Karpas-422 (cell line): ENCODE measurements at regions not wholly inside any gene's neighbourhood (a gene's known extent, or its start where the extent isn't known, plus 50 kb on each side); places are given as distances from the start of the nearest gene placed in this dataset.
"Not testable (repeated sequence)": the region's sequence is repeated elsewhere in the genome, so short reads cannot be mapped to it uniquely, and the experiment has no call there.

Experiments used
- DNase-seq: peaks from one replicate; pipeline ENCODE4 v3.0.0-alpha.2; 2015
- H2AFZ ChIP-seq: fragments of 200-600 bp; sonication (generic); 2 replicates; pipeline ENCODE4 v1.6.1; 2014; ENCODE audit warnings: antibody characterized with exemption, low read length, mixed read lengths
- H3K27ac ChIP-seq: fragments of 200-600 bp; sonication (generic); 2 replicates; pipeline ENCODE4 v1.5.1; 2014; ENCODE audit warnings: mild to moderate bottlenecking, low read length, moderate library complexity
- H3K27me3 ChIP-seq: fragments of 200-600 bp; sonication (generic); 2 replicates; pipeline ENCODE4 v1.6.1; 2014; ENCODE audit warnings: low read length, mixed read lengths
- H3K36me3 ChIP-seq: fragments of 200-600 bp; sonication (generic); 2 replicates; pipeline ENCODE4 v1.6.1; 2014; ENCODE audit warnings: low read length, mixed read lengths; ENCODE audit not compliant: insufficient read depth
- H3K4me1 ChIP-seq: fragments of 200-600 bp; sonication (generic); 2 replicates; pipeline ENCODE4 v1.6.1; 2014; ENCODE audit warnings: mild to moderate bottlenecking, low read length, mixed read lengths
- H3K4me2 ChIP-seq: fragments of 200-600 bp; sonication (generic); 2 replicates; pipeline ENCODE4 v1.6.1; 2014; ENCODE audit warnings: low read length, low read depth, mild to moderate bottlenecking; ENCODE audit not compliant: poor library complexity, severe bottlenecking
- H3K4me3 ChIP-seq: fragments of 200-600 bp; sonication (generic); 2 replicates; pipeline ENCODE4 v1.5.1; 2014; ENCODE audit warnings: mild to moderate bottlenecking, antibody characterized with exemption, low read length, mixed read lengths
- H3K79me2 ChIP-seq: fragments of 200-600 bp; sonication (generic); 2 replicates; pipeline ENCODE4 v1.6.1; 2014; ENCODE audit warnings: mild to moderate bottlenecking, low read length, mixed read lengths
- H3K9ac ChIP-seq: fragments of 200-600 bp; sonication (generic); 2 replicates; pipeline ENCODE4 v1.6.0; 2014; ENCODE audit warnings: low read length
- H3K9me2 ChIP-seq: fragments of 200-600 bp; sonication (generic), shearing (Covaris generic); replicated peaks from 2 replicates; pipeline ENCODE4 v1.6.0; 2014; ENCODE audit warnings: mild to moderate bottlenecking, low read length, moderate library complexity; ENCODE audit not compliant: insufficient read depth
- H3K9me3 ChIP-seq: fragments of 300-700, 200-600 bp; sonication (generic); 2 replicates; pipeline ENCODE4 v1.6.1; 2014; ENCODE audit warnings: low read length, mixed read lengths
- H4K20me1 ChIP-seq: fragments of 200-600 bp; sonication (generic); 2 replicates; pipeline ENCODE4 v1.6.1; 2014; ENCODE audit warnings: mild to moderate bottlenecking, antibody characterized with exemption, low read length, low read depth; ENCODE audit not compliant: insufficient read depth

DNA sequence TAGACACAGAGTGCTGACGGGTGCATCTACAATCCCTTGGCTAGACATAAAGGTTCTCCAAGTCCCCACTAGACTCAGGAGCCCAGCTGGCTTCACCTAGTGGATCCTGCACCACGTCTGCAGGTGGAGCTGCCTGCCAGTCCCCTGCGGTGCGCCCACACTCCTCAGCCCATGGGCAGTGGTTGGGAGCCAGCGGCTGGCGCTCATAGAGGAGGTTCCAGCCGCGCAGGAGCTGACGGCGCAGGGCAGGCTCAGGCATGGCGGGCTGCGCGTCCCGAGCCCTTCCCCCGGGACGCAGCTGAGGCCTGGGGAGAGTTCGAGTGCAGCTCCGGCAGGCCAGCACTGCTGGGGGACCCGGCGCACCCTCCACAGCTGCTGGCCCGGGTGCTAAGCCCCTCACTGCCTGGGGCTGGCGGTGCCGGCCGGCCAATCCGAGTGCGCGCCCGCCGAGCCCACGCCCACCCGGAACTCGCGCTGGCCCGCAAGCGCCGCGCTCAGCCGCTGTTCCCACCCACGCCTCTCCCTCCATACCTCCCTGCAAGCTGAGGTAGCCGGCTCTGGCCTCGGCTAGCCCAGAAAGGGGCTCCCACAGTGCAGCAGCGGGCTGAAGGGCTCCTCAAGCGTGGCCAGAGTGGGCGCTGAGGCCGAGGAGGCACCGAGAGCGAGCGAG, 1364.5 kb upstream of the WWC1 start:
- not testable (repeated sequence) for H3K27ac ChIP-seq, H3K9ac ChIP-seq, H3K4me1 ChIP-seq, H2AFZ ChIP-seq, H3K4me3 ChIP-seq, H3K79me2 ChIP-seq, H3K36me3 ChIP-seq, H3K9me2 ChIP-seq, H3K27me3 ChIP-seq, H4K20me1 ChIP-seq, H3K4me2 ChIP-seq, H3K9me3 ChIP-seq, DNase-seq

DNA sequence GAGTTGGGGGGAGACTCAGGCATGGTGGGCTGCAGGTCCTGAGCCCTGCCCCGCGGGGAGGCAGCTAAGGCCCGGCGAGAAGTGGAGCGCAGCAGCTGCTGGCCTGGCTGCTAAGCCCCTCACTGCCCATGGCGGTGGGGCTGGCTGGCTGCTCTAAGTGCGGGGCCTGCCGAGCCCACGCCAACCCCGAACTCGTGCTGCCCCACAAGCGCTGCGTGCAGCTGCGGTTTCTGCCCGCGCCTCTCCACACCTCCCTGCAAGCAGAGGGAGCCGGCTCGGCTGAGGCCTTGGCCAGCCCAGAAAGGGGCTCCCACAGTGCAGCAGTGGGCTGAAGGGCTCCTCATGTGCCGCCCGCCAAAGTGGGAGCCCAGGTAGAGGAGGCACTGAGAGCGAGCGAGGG, 1355.1 kb upstream of the WWC1 start:
- no peaks in the 10 kb centered on the region for H4K20me1 ChIP-seq
- H3K9me3 ChIP-seq: peaks cover 24% of the 10 kb centered on the region
- no peaks in the 10 kb centered on the region for H3K27me3 ChIP-seq
- H3K4me3 ChIP-seq: no peak overlapping the region
- H3K27ac ChIP-seq: no peak overlapping the region
- H3K9me2 ChIP-seq: peaks cover 3% of the 10 kb centered on the region; the same call in 1 of the 2 replicates
- H2AFZ ChIP-seq: no peak overlapping the region
- H3K4me2 ChIP-seq: no peak overlapping the region
- H3K36me3 ChIP-seq: no peaks in the 10 kb centered on the region
- H3K9ac ChIP-seq: no peak overlapping the region
- no peaks in the 10 kb centered on the region for H3K4me1 ChIP-seq
- no peak for DNase-seq
- H3K79me2 ChIP-seq: no peaks in the 10 kb centered on the region

DNA sequence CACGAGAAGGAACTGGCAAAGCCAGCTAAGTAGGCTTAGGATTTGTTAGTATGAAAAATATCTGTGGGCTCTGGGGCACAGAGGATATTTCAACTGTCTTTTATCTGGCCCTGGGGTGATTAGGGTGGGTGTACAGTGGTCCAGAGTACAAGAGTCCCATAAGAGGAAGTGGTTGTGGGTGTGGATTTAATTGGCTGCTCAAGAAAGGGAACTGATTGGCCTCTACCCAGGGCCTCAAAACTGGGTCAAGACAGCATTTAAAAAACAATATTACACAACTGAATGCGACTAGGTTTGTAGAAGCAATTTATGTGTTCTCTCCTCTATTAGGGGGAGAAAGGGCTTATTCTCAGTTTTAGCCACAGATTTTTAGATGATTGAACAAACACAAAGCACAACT, 1353.4 kb upstream of the WWC1 start:
- Histone ChIP-seq H3K4me2 (no peak overlapping the region), H4K20me1 (no peaks in the 10 kb centered on the region), H3K79me2 (no peaks in the 10 kb centered on the region), H3K4me3 (no peak overlapping the region), H3K9me3 (peaks cover 20% of the 10 kb centered on the region), H2AFZ (no peak overlapping the region), H3K27ac (no peak overlapping the region), H3K9me2 (no peaks in the 10 kb centered on the region), H3K36me3 (no peaks in the 10 kb centered on the region), H3K4me1 (no peaks in the 10 kb centered on the region), H3K27me3 (no peaks in the 10 kb centered on the region), H3K9ac (no peak overlapping the region)
- DNase-seq: no peak

DNA sequence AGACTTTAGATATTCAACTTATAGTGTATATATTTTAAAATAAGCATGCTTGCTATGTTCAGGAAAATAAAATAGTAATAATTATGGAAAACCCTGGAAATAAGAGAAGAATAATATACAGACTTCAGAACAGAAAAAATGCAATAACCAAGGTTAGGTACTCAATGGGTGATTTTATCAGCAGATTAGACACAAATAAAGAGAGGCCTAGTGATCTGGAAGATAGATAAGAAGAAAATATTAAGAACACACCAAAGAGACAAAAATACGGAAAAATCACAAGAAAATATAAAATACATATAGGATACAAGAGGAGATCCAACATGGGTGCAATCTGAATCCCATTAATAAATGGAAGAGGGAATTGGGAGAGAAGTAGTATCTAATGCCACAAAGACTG, 1348.5 kb upstream of the WWC1 start:
- Histone ChIP-seq H3K27ac (no peak overlapping the region), H3K4me2 (no peak overlapping the region)

DNA sequence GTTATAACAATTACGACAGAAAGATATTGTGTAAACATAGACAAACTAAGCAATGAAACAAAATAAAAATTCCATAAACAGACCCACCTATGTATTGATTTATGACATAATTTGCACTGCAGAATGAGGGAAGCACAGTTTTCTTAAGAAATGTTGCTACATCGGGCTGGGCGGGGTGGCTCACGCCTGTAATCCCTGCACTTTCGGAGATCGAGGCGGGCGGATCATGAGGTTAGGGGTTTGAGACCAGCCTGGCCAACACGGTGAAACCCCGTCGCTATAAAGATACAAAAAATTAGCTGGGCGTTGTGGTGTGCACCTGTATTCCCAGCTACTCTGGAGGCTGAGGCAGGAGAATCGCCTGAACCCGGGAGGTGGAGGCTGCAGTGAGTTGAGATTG, 1344.4 kb upstream of the WWC1 start:
- Histone ChIP-seq H3K27me3 (no peaks in the 10 kb centered on the region), H3K4me2 (no peak overlapping the region), H3K36me3 (no peaks in the 10 kb centered on the region), H3K4me1 (no peaks in the 10 kb centered on the region), H3K9me2 (no peaks in the 10 kb centered on the region), H2AFZ (no peak overlapping the region), H3K9ac (no peak overlapping the region), H3K79me2 (no peaks in the 10 kb centered on the region), H3K9me3 (peaks cover 2% of the 10 kb centered on the region), H3K27ac (no peak overlapping the region), H3K4me3 (no peak overlapping the region), H4K20me1 (no peaks in the 10 kb centered on the region)
- DNase-seq: no peak

More for the DNA sequence above, 1348.5 kb upstream of the WWC1 start:
- H3K36me3 ChIP-seq: no peaks in the 10 kb centered on the region
- no peak overlapping the region for H3K9ac ChIP-seq
- H3K9me2 ChIP-seq: no peaks in the 10 kb centered on the region
- H4K20me1 ChIP-seq: no peaks in the 10 kb centered on the region
- peaks cover 10% of the 10 kb centered on the region for H3K9me3 ChIP-seq
- H3K4me3 ChIP-seq: no peak overlapping the region
- H3K4me1 ChIP-seq: no peaks in the 10 kb centered on the region
- no peaks in the 10 kb centered on the region for H3K27me3 ChIP-seq
- DNase-seq: no peak
- no peaks in the 10 kb centered on the region for H3K79me2 ChIP-seq
- no peak overlapping the region for H2AFZ ChIP-seq

DNA sequence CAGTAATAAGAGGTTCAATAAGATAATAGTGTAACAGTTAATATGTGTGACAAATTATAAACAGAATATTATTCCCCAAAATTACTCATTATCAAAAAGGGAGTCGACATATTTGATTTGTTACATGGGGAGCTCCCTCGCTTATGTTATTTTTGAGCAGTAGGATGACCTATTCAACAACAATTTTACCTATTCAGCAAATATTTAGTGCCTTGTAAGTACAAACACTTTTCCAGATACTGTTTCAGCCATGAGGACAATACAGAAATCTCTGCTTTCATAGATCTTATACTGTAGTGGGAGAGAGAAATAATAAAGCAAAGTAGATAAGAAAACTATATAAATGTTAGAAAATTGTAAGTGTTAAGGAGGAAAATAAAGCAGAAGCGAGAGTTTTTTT, 1342.8 kb upstream of the WWC1 start:
- H3K4me1 ChIP-seq: no peaks in the 10 kb centered on the region
- no peak overlapping the region for H3K27ac ChIP-seq
- no peak overlapping the region for H2AFZ ChIP-seq
- no peaks in the 10 kb centered on the region for H3K27me3 ChIP-seq
- H3K79me2 ChIP-seq: no peaks in the 10 kb centered on the region
- no peaks in the 10 kb centered on the region for H3K9me2 ChIP-seq
- no peak for DNase-seq
- H3K36me3 ChIP-seq: no peaks in the 10 kb centered on the region
- H4K20me1 ChIP-seq: no peaks in the 10 kb centered on the region
- H3K4me2 ChIP-seq: no peak overlapping the region
- no peak overlapping the region for H3K9ac ChIP-seq
- peaks cover 8% of the 10 kb centered on the region for H3K9me3 ChIP-seq
- no peak overlapping the region for H3K4me3 ChIP-seq

DNA sequence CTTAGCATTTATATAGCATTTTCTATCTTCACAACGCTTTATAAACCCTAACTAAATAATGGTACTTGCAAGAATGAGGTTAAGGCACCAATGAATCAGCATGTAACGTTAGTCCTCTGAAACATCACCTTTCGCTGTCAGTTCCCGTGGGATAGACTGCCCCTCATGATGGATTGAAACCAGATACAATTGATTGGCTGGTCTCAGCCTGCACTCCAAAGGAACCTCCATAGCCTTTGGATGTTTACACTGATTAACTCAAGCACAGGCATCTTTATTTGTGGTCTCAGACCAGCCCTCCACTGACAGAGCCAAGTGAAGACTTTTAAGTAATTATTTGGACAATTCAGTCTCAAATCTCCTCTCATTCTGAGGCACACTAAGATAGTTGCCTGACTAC, 1339.4 kb upstream of the WWC1 start:
- Histone ChIP-seq H4K20me1 (no peaks in the 10 kb centered on the region), H3K4me2 (no peak overlapping the region), H3K9me3 (peaks cover 12% of the 10 kb centered on the region), H3K27ac (no peak overlapping the region), H3K79me2 (no peaks in the 10 kb centered on the region), H2AFZ (no peak overlapping the region), H3K4me1 (no peaks in the 10 kb centered on the region), H3K4me3 (no peak overlapping the region), H3K9ac (no peak overlapping the region), H3K27me3 (no peaks in the 10 kb centered on the region), H3K9me2 (no peaks in the 10 kb centered on the region), H3K36me3 (no peaks in the 10 kb centered on the region)
- no peak for DNase-seq

DNA sequence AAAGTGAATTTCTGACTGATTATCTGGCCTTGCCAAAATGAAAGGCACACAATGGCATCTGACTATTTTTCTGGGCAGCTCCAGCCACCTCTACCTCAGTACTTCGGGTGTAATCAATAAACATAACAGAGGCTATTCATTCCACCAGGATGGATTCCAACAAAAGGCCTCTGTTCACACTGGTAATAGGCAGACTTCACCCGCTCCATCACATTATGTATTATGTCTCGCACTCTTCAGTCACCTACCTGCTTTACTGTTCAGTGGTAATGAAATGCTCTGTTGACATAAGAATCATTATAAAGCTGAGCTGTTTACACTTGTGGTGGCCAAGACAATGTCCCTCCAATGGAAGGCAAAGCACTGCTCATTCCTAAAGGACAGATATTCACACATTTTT, 1333.7 kb upstream of the WWC1 start:
- H3K27me3 ChIP-seq: no peaks in the 10 kb centered on the region
- DNase-seq: no peak
- H3K36me3 ChIP-seq: no peaks in the 10 kb centered on the region
- H3K9me3 ChIP-seq: peaks cover 9% of the 10 kb centered on the region
- H3K4me3 ChIP-seq: no peak overlapping the region
- H3K9me2 ChIP-seq: no peaks in the 10 kb centered on the region
- no peaks in the 10 kb centered on the region for H3K4me1 ChIP-seq
- H3K4me2 ChIP-seq: no peak overlapping the region
- H3K27ac ChIP-seq: no peak overlapping the region
- no peak overlapping the region for H3K9ac ChIP-seq
- H2AFZ ChIP-seq: no peak overlapping the region
- H3K79me2 ChIP-seq: no peaks in the 10 kb centered on the region
- H4K20me1 ChIP-seq: no peaks in the 10 kb centered on the region

DNA sequence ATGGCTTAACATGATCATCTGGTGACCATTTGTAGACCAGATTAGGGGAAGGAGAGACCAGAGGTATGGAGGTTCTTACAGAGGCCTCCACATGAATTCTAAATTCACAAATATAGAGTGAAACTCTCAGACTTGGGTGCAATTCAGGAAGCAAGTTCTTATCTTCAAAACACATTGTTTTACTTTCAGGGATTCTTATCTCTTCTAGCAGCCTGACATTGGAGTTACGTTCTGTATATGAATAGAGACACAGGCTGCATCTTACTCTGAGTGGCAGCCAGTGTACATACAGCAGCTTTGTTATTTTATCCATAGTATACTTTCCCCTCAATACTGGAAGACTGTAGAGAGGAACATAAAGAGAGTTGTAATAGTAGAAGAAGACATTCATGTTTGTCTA, 1331.7 kb upstream of the WWC1 start:
- Histone ChIP-seq H3K27me3 (no peaks in the 10 kb centered on the region), H4K20me1 (no peaks in the 10 kb centered on the region), H3K79me2 (no peaks in the 10 kb centered on the region), H3K9me2 (no peaks in the 10 kb centered on the region), H3K9me3 (peaks cover 5% of the 10 kb centered on the region), H3K4me1 (no peaks in the 10 kb centered on the region), H3K4me2 (no peak overlapping the region), H2AFZ (no peak overlapping the region), H3K9ac (no peak overlapping the region), H3K36me3 (no peaks in the 10 kb centered on the region), H3K4me3 (no peak overlapping the region), H3K27ac (no peak overlapping the region)
- no peak for DNase-seq
